ENCODE measurements at regions not wholly inside any gene's neighbourhood (a gene's known extent, or its start where the extent isn't known, plus 50 kb on each side); places are given as distances from the start of the nearest gene placed in this dataset.

DNA sequence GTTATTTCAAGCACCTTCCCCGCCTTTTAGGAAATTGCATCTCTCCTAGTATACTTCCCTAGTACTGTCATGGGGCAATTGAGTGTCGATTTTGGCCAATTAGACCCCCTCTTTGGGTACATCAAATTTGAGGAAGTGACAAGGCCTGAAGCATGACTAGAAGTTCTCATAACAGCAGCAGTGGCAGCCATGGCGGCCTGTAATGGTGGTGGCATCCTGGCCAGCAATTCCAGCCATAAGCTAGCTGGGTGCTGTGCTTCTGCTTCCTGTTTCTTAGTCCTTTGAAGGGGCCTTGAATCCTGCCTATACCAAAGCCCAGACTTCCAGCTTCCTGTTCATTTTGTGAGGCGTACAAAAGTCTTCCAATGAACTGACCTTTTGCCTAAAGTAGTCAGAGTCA, 523.1 kb downstream of the PLCL1 start:
- Histone ChIP-seq H3K4me3 (no peak overlapping the region), H3K4me1 (ENCODE audit: control insufficient read depth in 1 of 2, low read depth in 2 of 2) (no peaks in the 10 kb centered on the region), H3K36me3 (no peaks in the 10 kb centered on the region), H3K27me3 (replicated peaks; ENCODE audit: insufficient read depth) (no peaks in the 10 kb centered on the region), H3K27ac (no peak overlapping the region), H3K9me3 (no peaks in the 10 kb centered on the region)
- ATAC-seq (ENCODE audit: insufficient number of reproducible peaks, low FRiP score, low read depth): no peak
- TF ChIP-seq, protein P1, sequence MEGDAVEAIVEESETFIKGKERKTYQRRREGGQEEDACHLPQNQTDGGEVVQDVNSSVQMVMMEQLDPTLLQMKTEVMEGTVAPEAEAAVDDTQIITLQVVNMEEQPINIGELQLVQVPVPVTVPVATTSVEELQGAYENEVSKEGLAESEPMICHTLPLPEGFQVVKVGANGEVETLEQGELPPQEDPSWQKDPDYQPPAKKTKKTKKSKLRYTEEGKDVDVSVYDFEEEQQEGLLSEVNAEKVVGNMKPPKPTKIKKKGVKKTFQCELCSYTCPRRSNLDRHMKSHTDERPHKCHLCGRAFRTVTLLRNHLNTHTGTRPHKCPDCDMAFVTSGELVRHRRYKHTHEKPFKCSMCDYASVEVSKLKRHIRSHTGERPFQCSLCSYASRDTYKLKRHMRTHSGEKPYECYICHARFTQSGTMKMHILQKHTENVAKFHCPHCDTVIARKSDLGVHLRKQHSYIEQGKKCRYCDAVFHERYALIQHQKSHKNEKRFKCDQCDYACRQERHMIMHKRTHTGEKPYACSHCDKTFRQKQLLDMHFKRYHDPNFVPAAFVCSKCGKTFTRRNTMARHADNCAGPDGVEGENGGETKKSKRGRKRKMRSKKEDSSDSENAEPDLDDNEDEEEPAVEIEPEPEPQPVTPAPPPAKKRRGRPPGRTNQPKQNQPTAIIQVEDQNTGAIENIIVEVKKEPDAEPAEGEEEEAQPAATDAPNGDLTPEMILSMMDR (IDR thresholded peaks at IDR 0.05): no peak
- DNase-seq (ENCODE audit: low spot score): no peak

DNA sequence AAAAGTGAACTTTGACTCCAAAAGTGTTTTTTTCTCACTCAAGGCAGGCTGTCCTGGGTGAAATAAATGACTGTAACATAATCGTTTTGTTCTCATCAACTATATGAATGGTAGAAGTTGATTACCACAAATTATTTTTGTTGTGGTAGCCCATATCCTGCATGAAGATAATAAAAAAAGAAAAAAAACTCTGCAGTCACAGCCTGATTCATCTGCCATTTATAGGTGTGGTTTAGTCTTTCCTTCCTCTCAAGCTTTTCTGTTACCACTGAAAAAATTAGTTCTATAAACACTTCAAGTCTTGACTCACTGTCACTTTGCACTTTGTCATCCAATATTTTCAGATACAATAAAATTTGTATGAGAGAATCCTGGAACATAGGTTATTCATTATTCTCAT, 522.0 kb downstream of the PLCL1 start:
- TF ChIP-seq, protein P1 (IDR thresholded peaks at IDR 0.05): no peak
- no peaks in the 10 kb centered on the region for H3K4me1 ChIP-seq (ENCODE audit: control insufficient read depth in 1 of 2, low read depth in 2 of 2)
- no peak for ATAC-seq (ENCODE audit: insufficient number of reproducible peaks, low FRiP score, low read depth)
- H3K9me3 ChIP-seq: no peaks in the 10 kb centered on the region
- no peak overlapping the region for H3K27ac ChIP-seq
- H3K27me3 ChIP-seq (replicated peaks; ENCODE audit: insufficient read depth): no peaks in the 10 kb centered on the region
- H3K36me3 ChIP-seq: no peaks in the 10 kb centered on the region
- no peak overlapping the region for H3K4me3 ChIP-seq
- no peak for DNase-seq (ENCODE audit: low spot score)

DNA sequence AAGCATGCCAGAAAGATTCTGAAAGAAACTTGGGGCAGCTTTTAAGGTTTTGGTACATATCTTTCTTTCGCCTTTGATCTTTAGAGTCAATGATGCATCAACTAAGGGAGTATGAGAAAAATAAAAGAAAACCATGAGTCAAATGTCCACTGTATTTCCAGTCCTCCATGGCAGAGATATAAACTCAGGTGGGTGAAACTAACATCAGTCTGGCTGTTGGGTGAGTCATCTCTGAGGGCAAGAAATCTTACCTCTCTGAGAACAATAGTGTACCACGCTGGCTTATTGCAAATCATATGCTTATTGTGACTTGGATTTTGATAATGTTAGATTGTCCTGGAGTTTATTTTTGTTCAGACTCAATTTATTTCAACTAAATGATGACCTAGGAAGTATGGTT, 521.0 kb downstream of the PLCL1 start:
- no peaks in the 10 kb centered on the region for H3K9me3 ChIP-seq
- DNase-seq (ENCODE audit: low spot score) (no peak), ATAC-seq (ENCODE audit: insufficient number of reproducible peaks, low FRiP score, low read depth) (no peak)
- no peak overlapping the region for H3K4me3 ChIP-seq
- no peaks in the 10 kb centered on the region for H3K27me3 ChIP-seq (replicated peaks; ENCODE audit: insufficient read depth)
- H3K27ac ChIP-seq: no peak overlapping the region
- no peaks in the 10 kb centered on the region for H3K36me3 ChIP-seq
- TF ChIP-seq, protein P1 (IDR thresholded peaks at IDR 0.05): no peak
- H3K4me1 ChIP-seq (ENCODE audit: control insufficient read depth in 1 of 2, low read depth in 2 of 2): no peaks in the 10 kb centered on the region

DNA sequence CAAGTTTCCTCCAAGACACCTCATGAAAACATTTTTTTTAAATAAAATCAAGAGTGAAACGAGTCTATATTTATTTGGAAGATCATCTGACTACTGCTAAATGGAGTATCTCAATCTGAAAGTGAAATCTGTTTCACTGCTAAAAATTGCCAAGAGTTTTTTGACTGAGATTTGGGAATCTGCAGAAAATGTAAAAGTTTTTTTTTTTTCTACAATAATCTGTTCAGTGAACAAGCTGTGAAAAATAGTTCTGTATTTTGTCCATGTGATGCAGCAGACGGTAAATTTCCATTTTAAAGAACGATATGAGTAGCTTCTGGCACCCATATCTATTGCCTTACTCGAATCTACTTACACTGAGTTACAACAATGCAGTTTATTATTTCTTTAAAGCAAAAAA, 519.7 kb downstream of the PLCL1 start:
- H3K4me3 ChIP-seq: no peak overlapping the region
- TF ChIP-seq, protein P1 (IDR thresholded peaks at IDR 0.05): no peak
- ATAC-seq (ENCODE audit: insufficient number of reproducible peaks, low FRiP score, low read depth) (no peak), DNase-seq (ENCODE audit: low spot score) (no peak)
- no peaks in the 10 kb centered on the region for H3K9me3 ChIP-seq
- H3K27me3 ChIP-seq (replicated peaks; ENCODE audit: insufficient read depth): no peaks in the 10 kb centered on the region
- no peaks in the 10 kb centered on the region for H3K4me1 ChIP-seq (ENCODE audit: control insufficient read depth in 1 of 2, low read depth in 2 of 2)
- no peaks in the 10 kb centered on the region for H3K36me3 ChIP-seq
- no peak overlapping the region for H3K27ac ChIP-seq

DNA sequence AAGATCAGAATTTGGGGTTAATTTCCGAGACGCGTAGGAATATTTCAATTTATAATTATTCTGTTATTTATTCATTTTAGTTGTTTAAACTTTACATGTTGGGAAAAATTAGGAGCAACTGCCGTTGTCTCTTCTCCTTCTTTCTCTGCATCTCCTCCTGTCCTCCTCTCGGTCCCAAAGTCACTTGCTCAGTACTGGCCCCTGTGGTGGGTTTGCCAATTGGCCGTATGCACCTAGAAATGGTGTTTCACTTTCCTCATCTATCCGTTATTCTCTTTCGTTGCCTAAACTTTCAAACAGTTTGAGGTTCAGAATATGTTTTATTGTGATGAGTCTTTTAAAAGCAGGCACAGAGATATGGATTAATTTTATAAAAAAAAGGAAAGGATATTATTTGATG, 517.9 kb downstream of the PLCL1 start:
- TF ChIP-seq, protein P1 (IDR thresholded peaks at IDR 0.05): no peak
- no peak overlapping the region for H3K4me3 ChIP-seq
- H3K9me3 ChIP-seq: no peaks in the 10 kb centered on the region
- DNase-seq (ENCODE audit: low spot score) (no peak), ATAC-seq (ENCODE audit: insufficient number of reproducible peaks, low FRiP score, low read depth) (no peak)
- no peaks in the 10 kb centered on the region for H3K4me1 ChIP-seq (ENCODE audit: control insufficient read depth in 1 of 2, low read depth in 2 of 2)
- no peaks in the 10 kb centered on the region for H3K27me3 ChIP-seq (replicated peaks; ENCODE audit: insufficient read depth)
- no peak overlapping the region for H3K27ac ChIP-seq
- H3K36me3 ChIP-seq: no peaks in the 10 kb centered on the region
